HG03342 (cell line): ENCODE measurements at regions not wholly inside any gene's neighbourhood (a gene's known extent, or its start where the extent isn't known, plus 50 kb on each side); places are given as distances from the start of the nearest gene placed in this dataset.
"Not testable (repeated sequence)": the region's sequence is repeated elsewhere in the genome, so short reads cannot be mapped to it uniquely, and the experiment has no call there.

Source experiments
- ATAC-seq: cut with Tn5 transposase; IDR thresholded peaks from one replicate; pipeline ENCODE4 v1.9.1; 2021; ENCODE audit warnings: mild to moderate bottlenecking, moderate library complexity; ENCODE audit not compliant: unreplicated experiment

GRCh38 chr2:111250448-111251030 is 129.8 kb downstream of the BCL2L11 start:
- no peak for ATAC-seq

GRCh38 chr2:111251711-111252110 is 131.0 kb downstream of the BCL2L11 start:
- ATAC-seq, result no peak

GRCh38 chr2:111252436-111252835 is 131.7 kb downstream of the BCL2L11 start:
- ATAC-seq, result no peak

- ATAC-seq, result not testable (repeated sequence)
Measured at GRCh38 chr2:111254916-111255315, 134.2 kb downstream of the BCL2L11 start.

- ATAC-seq, result not testable (repeated sequence)
Measured at GRCh38 chr2:111256628-111257027, 135.9 kb downstream of the BCL2L11 start.

GRCh38 chr2:111257607-111258006 is 136.9 kb downstream of the BCL2L11 start:
- not testable (repeated sequence) for ATAC-seq

GRCh38 chr2:111258318-111258717 is 137.6 kb downstream of the BCL2L11 start:
- ATAC-seq, result not testable (repeated sequence)

GRCh38 chr2:111262627-111263379 is 142.1 kb downstream of the BCL2L11 start:
- not testable (repeated sequence) for ATAC-seq

- not testable (repeated sequence) for ATAC-seq
Measured at GRCh38 chr2:111263380-111264017, 142.8 kb downstream of the BCL2L11 start.

GRCh38 chr2:111264956-111265355 is 144.2 kb downstream of the BCL2L11 start:
- ATAC-seq, result not testable (repeated sequence)

- not testable (repeated sequence) for ATAC-seq
Measured at GRCh38 chr2:111266556-111266955, 145.8 kb downstream of the BCL2L11 start.

GRCh38 chr2:111267038-111267437 is 146.3 kb downstream of the BCL2L11 start:
- not testable (repeated sequence) for ATAC-seq

GRCh38 chr2:111269761-111270323 is 149.1 kb downstream of the BCL2L11 start:
- ATAC-seq, result not testable (repeated sequence)

GRCh38 chr2:111270569-111270968 is 149.9 kb downstream of the BCL2L11 start:
- not testable (repeated sequence) for ATAC-seq

GRCh38 chr2:111271647-111272304 is 151.1 kb downstream of the BCL2L11 start:
- not testable (repeated sequence) for ATAC-seq

- ATAC-seq, result not testable (repeated sequence)
Measured at GRCh38 chr2:111273007-111273406, 152.3 kb downstream of the BCL2L11 start.

- not testable (repeated sequence) for ATAC-seq
Measured at GRCh38 chr2:111275047-111275853, 154.5 kb downstream of the BCL2L11 start.

GRCh38 chr2:111275854-111276171 is 155.1 kb downstream of the BCL2L11 start:
- not testable (repeated sequence) for ATAC-seq

- ATAC-seq, result not testable (repeated sequence)
Measured at GRCh38 chr2:111278133-111278532, 157.4 kb downstream of the BCL2L11 start.

- ATAC-seq, result not testable (repeated sequence)
Measured at GRCh38 chr2:111280709-111281286, 160.1 kb downstream of the BCL2L11 start.
